Endothelial cell of umbilical vein (primary cell): ENCODE measurements at regions not wholly inside any gene's neighbourhood (a gene's known extent, or its start where the extent isn't known, plus 50 kb on each side); places are given as distances from the start of the nearest gene placed in this dataset.

ENCODE experiments used
- BruUV-seq: library from RNA; stranded (reverse); fragments of 400-500 nt; replicated peaks from 2 replicates; lab custom pipeline; 2021; lab: Mats Ljungman, UMichigan
- CTCF ChIA-PET: fragments of 300-600, 350-600 bp; sonication (Branson Sonifier 250); formaldehyde crosslinking; loops from one replicate; lab custom pipeline; 2021; ENCODE audit warnings: antibody characterized with exemption, inconsistent platforms; lab: Charles Lee
- POLR2A ChIA-PET: fragments of 300-600, 350-600 bp; sonication (Branson Sonifier 250); formaldehyde crosslinking; loops from one replicate; lab custom pipeline; 2021; ENCODE audit warnings: antibody characterized with exemption, inconsistent platforms; lab: Charles Lee
- DNase-seq: peaks from one replicate; pipeline ENCODE4 v3.0.0-alpha.2; 2011; ENCODE audit warnings: low read depth, low spot score
- FAIRE-seq: peaks from 2 replicates; lab custom pipeline; 2011; peaks lifted over from hg19 to GRCh38; lab: Jason Lieb, UNC
- H2AFZ ChIP-seq: 2 replicates; pipeline ENCODE4 v1.6.0; 2012; ENCODE audit warnings: low read depth, low read length, control low read depth, inconsistent platforms
- H3K27ac ChIP-seq: 2 replicates; pipeline ENCODE4 v1.5.1; 2011; ENCODE audit warnings: low read depth, mild to moderate bottlenecking, control low read depth, low read length, moderate library complexity; ENCODE audit not compliant: insufficient read depth
- H3K27me3 ChIP-seq, 2 experiments: 2 replicates each; pipeline versions ENCODE4 v1.6.0 to v1.6.1; 2011; ENCODE audit warnings: low read length in 2 of 2, mixed read lengths in 1 of 2; ENCODE audit not compliant: control insufficient read depth in 2 of 2, insufficient read depth in 2 of 2
- H3K36me3 ChIP-seq, 2 experiments: 2 replicates in 1 of 2; 3 replicates in 1 of 2; pipeline ENCODE4 v1.5.1; 2011; ENCODE audit warnings: low read length in 2 of 2, mild to moderate bottlenecking in 1 of 2, moderate library complexity in 1 of 2; ENCODE audit not compliant: control insufficient read depth in 2 of 2, insufficient read depth in 2 of 2; ENCODE audit errors: extremely low read depth in 1 of 2
- H3K4me1 ChIP-seq: 3 replicates; pipeline ENCODE4 v1.5.1; 2011; ENCODE audit warnings: mild to moderate bottlenecking, low read length; ENCODE audit not compliant: control insufficient read depth, insufficient read depth; ENCODE audit errors: extremely low read depth
- H3K4me2 ChIP-seq: 2 replicates; pipeline ENCODE4 v1.6.1; 2011; ENCODE audit warnings: low read length, control low read depth, mixed read lengths; ENCODE audit not compliant: insufficient read depth
- H3K4me3 ChIP-seq, 3 experiments: fragments of 200-600 bp in 1 of 3; sonication (generic), shearing (Covaris generic) in 1 of 3; replicated peaks in 1 of 3; 2 replicates each; pipeline ENCODE4 v1.5.1; 2011 to 2016; ENCODE audit warnings: control low read depth in 3 of 3, low read length in 3 of 3, mild to moderate bottlenecking in 2 of 3, inconsistent platforms in 1 of 3, low read depth in 1 of 3, moderate library complexity in 1 of 3; ENCODE audit not compliant: insufficient read depth in 1 of 3
- H3K79me2 ChIP-seq: 2 replicates; pipeline ENCODE4 v1.6.0; 2012; ENCODE audit warnings: low read length, inconsistent platforms; ENCODE audit not compliant: control insufficient read depth, insufficient read depth
- H3K9ac ChIP-seq: replicated peaks from 2 replicates; pipeline ENCODE3; 2011; ENCODE audit warnings: low read length, control low read depth; ENCODE audit not compliant: insufficient read depth; ENCODE audit errors: extremely low read depth
- H3K9me1 ChIP-seq: replicated peaks from 3 replicates; pipeline ENCODE4 v1.6.0; 2011; ENCODE audit warnings: mild to moderate bottlenecking, low read length; ENCODE audit not compliant: control insufficient read depth, insufficient read depth; ENCODE audit errors: extremely low read depth
- H3K9me3 ChIP-seq: replicated peaks from 2 replicates; pipeline ENCODE4 v1.5.1; 2012; ENCODE audit warnings: low read length, inconsistent platforms; ENCODE audit not compliant: control insufficient read depth, insufficient read depth
- H4K20me1 ChIP-seq: replicated peaks from 2 replicates; pipeline ENCODE3; 2011; ENCODE audit warnings: mild to moderate bottlenecking, low read length; ENCODE audit not compliant: control insufficient read depth, insufficient read depth; ENCODE audit errors: extremely low read depth
- EZH2 ChIP-seq: IDR thresholded peaks from 2 replicates; pipeline ENCODE4 v1.6.1; 2012; ENCODE audit warnings: borderline replicate concordance, low read depth, mild to moderate bottlenecking, moderate library complexity, low read length, inconsistent platforms; ENCODE audit not compliant: severe bottlenecking
- FOS ChIP-seq: IDR thresholded peaks from 2 replicates; pipeline ENCODE4 v1.6.1; 2011; ENCODE audit warnings: mild to moderate bottlenecking, low read length, moderate library complexity, borderline replicate concordance; ENCODE audit not compliant: insufficient read depth
- GATA2 ChIP-seq: IDR thresholded peaks from 2 replicates; pipeline ENCODE4 v1.7.0; 2011; ENCODE audit warnings: low read depth, mild to moderate bottlenecking, moderate library complexity, mixed read lengths, low read length; ENCODE audit not compliant: insufficient read length, insufficient read depth
- JUN ChIP-seq: IDR thresholded peaks from 2 replicates; pipeline ENCODE4 v1.6.1; 2011; ENCODE audit warnings: borderline replicate concordance, low read depth; ENCODE audit not compliant: insufficient read length, insufficient read depth
- MYC ChIP-seq: IDR thresholded peaks from one replicate; pipeline ENCODE4 v1.6.1; 2011; ENCODE audit warnings: mild to moderate bottlenecking, low read depth, low read length
- POLR2A ChIP-seq: IDR thresholded peaks from 2 replicates; pipeline ENCODE4 v1.6.1; 2012; ENCODE audit warnings: low read depth, mild to moderate bottlenecking, control low read depth, low read length
- POLR2AphosphoS5 ChIP-seq: IDR thresholded peaks from 2 replicates; pipeline ENCODE4 v1.6.1; 2012; ENCODE audit warnings: low read depth, mild to moderate bottlenecking, control low read depth, low read length, moderate library complexity; ENCODE audit not compliant: insufficient read depth
- dilution Hi-C: fragments of 300-500 bp; cut with MboI; formaldehyde crosslinking; loops from one replicate; pipeline ENCODE4 v1.15.0; 2019; ENCODE audit warnings: low sequenced_read_pairs; ENCODE audit not compliant: extremely low pct_ligation_motif_present
- intact Hi-C: fragments of 100-400 bp; cut with micrococcal nuclease; formaldehyde crosslinking; loops from one replicate; pipeline ENCODE4 v1.10.0; 2022
- TF ChIP-seq, protein P1 (sequence below): IDR thresholded peaks from 2 replicates; pipeline ENCODE4 v1.6.1; 2011; ENCODE audit not compliant: insufficient read depth, insufficient read length
- TF ChIP-seq, protein P2 (sequence below), 2 donors: IDR thresholded peaks; 1 replicate in 1 of 2; 2 replicates in 1 of 2; pipeline ENCODE4 v1.5.1; 2011; ENCODE audit warnings: low read length in 2 of 2, mild to moderate bottlenecking in 2 of 2, moderate library complexity in 2 of 2, control low read depth in 1 of 2, inconsistent platforms in 1 of 2, low read depth in 1 of 2; ENCODE audit not compliant: insufficient read depth in 1 of 2; ENCODE audit errors: extremely low read depth in 1 of 2

DNA sequence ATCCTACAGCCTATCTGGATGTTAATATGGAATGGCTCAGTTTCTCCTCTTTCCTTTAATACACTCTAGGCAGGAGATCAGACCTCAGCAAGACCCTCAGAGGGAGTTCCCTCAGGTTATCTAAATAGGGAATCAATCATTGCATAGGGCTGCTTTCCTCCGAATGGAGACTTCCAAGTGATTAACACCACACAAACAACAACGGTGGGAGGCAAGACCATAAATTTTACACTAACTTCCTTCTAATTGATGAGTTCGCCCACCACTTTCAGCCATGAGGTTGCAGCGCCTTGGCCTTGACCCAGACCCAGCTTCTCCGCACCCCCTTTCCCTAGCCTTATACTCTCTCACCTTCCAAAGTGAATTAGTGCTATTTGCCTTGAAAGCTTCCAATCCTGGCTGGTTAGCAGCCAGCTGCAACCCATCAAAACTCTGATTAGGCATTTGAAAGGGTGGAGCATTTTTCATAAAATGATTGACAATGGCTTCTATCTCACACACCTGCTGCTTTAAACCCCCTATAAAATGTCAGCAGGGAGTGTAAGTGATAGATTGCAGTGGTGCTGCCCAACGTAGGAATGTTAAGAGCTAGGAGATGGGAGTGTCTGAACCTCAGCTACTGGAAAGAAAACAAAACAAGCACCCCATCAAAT lies 534.9 kb upstream of the USP24 start:
- Histone ChIP-seq H2AFZ (no peak overlapping the region), H4K20me1 (no peaks in the 10 kb centered on the region), H3K9me3 (no peaks in the 10 kb centered on the region), H3K9ac (no peak overlapping the region), H3K9me1 (no peaks in the 10 kb centered on the region), H3K79me2 (no peaks in the 10 kb centered on the region), H3K4me2 (no peak overlapping the region), H3K36me3 (no peaks in the 10 kb centered on the region), H3K27me3 (peaks cover 0 to 2% of the 10 kb centered on the region in 2 experiments), H3K4me3 (no peak overlapping the region), H3K4me1 (no peaks in the 10 kb centered on the region), H3K27ac (no peak overlapping the region)
- no peak for TF ChIP-seq POLR2AphosphoS5
- TF ChIP-seq, protein P1, sequence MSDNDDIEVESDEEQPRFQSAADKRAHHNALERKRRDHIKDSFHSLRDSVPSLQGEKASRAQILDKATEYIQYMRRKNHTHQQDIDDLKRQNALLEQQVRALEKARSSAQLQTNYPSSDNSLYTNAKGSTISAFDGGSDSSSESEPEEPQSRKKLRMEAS: no peak
- TF ChIP-seq MYC: no peak
- TF ChIP-seq POLR2A: no peak
- TF ChIP-seq GATA2: no peak
- TF ChIP-seq, protein P2, sequence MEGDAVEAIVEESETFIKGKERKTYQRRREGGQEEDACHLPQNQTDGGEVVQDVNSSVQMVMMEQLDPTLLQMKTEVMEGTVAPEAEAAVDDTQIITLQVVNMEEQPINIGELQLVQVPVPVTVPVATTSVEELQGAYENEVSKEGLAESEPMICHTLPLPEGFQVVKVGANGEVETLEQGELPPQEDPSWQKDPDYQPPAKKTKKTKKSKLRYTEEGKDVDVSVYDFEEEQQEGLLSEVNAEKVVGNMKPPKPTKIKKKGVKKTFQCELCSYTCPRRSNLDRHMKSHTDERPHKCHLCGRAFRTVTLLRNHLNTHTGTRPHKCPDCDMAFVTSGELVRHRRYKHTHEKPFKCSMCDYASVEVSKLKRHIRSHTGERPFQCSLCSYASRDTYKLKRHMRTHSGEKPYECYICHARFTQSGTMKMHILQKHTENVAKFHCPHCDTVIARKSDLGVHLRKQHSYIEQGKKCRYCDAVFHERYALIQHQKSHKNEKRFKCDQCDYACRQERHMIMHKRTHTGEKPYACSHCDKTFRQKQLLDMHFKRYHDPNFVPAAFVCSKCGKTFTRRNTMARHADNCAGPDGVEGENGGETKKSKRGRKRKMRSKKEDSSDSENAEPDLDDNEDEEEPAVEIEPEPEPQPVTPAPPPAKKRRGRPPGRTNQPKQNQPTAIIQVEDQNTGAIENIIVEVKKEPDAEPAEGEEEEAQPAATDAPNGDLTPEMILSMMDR (IDR thresholded peaks at IDR 0.05; ENCODE audit: extremely low read depth in 1 of 2, insufficient read depth in 1 of 2, low read depth in 1 of 2, low read length in 2 of 2): no peak
- no peak for TF ChIP-seq FOS
- no peak for TF ChIP-seq EZH2
- TF ChIP-seq JUN: no peak
- DNase-seq: no peak
- dilution Hi-C loops (no loop called here), intact Hi-C loops (no loop called here)
- ChIA-PET POLR2A (no interaction called here), CTCF (no interaction called here)
- BruUV-seq: no TSS peak
- no peak for FAIRE-seq
